T1000 (cell line): ENCODE measurements at regions not wholly inside any gene's neighbourhood (a gene's known extent, or its start where the extent isn't known, plus 50 kb on each side); places are given as distances from the start of the nearest gene placed in this dataset.
A peak's percentile ranks its signal among the peaks of the same experiment; 100 is the strongest.

ENCODE experiments used
- DNase-seq: peaks from one replicate; lab custom pipeline; 2025; ENCODE audit warnings: mixed read lengths; lab: John Stamatoyannopoulos, UW

DNA sequence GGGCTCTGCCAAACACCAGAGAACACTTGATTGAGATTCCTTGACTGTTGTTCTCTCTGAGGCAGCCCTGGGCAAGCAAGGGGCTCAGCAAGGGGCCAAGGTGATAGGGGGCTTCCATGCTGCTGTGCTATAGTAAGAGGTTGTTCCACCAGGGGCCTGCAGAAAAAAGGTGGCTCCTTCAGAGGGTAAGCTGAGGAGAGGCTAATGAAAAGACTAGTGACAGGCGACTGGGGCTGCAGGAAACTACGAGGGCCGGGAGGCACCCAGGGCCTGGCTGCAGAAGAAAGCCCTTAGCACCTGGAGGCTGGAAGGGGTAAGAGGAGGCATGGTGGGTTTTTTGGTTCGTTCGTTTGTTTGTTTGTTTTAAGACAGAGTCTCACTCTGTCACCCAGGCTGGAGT is 88.0 kb upstream of the CTNNA1 start:
- DNase-seq: no peak

DNA sequence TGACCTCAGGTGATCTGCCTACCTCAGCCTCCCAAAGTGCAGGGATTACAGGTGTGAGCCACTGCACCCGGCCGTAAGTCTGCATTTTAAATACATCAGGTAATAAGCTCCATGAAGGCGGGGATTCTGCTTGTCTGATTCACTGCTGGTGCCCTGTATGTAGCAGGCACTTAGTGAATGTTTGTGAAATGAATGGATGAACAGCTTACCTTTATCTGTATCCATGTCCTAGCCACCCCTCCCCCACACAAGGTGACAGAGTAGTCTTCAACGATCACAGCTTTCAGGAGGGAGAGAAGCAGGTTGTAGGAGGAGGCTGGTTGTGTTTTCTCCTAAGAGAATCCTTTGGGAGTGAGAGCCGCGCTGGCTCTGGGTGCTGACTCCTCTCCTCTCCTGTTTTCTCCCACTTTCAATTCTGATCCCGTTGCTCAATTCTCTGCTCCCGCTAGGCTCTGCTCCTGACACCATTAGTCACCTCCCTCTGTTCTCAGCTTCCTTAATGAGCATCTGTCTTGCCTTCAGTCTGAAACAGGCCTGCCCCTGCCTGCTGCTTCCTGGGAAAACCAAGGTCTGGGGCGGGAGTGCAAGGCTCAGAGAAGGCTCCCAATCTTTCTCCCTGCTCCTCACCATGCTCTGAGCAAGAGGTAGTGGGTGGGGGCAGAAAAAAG is 88.8 kb upstream of the CTNNA1 start:
- no peak for DNase-seq

- DNase-seq: no peak
These were observed 88.4 kb upstream of the HSPA9 start for GRCh38 chr5:138663561-138663960.

DNA sequence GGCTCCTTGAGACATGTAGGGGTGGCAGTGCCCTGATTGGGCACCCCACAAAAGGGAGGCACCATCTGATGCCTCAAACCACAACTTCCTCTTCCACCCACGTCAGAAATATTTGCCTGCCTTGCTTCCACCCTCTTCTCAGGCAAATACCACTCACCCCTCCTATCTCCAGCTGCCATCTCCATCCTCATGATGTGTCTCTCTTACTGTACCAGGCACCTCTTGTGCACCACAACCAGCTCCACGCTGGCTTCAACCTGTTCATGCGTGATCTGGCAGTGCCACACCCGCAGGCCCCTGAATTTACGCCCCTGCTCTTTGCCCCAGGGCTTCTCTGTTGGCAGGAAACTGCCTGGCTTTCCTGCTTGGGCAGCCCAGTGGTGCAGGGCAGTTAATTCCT is 87.8 kb upstream of the HSPA9 start:
- no peak for DNase-seq

- no peak for DNase-seq
These were observed 87.4 kb upstream of the HSPA9 start for GRCh38 chr5:138662599-138662998.

DNA sequence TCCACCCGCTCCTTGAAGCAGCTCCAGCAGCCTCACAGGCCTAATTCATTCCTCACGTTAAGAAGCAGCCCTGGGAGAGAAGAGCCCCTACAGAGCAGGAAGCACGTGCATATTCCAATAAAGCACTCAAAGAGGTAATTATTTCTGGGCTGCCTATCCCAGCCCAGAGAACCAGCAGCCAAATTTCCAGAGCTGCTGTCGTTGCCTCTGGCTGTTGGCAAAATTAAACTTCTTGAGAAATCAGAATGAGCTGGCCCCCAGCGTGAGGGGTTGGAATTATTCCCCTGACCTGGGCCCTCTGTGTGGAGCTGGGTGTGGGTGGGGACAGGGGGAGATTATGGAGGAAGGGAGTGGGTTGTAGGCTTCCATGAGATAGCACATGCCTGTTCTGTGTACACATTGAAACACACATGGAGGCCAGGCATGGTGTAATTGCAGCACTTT is 86.8 kb upstream of the HSPA9 start:
- no peak for DNase-seq

GRCh38 chr5:138661291-138661960 is 86.2 kb upstream of the HSPA9 start:
- no peak for DNase-seq

DNA sequence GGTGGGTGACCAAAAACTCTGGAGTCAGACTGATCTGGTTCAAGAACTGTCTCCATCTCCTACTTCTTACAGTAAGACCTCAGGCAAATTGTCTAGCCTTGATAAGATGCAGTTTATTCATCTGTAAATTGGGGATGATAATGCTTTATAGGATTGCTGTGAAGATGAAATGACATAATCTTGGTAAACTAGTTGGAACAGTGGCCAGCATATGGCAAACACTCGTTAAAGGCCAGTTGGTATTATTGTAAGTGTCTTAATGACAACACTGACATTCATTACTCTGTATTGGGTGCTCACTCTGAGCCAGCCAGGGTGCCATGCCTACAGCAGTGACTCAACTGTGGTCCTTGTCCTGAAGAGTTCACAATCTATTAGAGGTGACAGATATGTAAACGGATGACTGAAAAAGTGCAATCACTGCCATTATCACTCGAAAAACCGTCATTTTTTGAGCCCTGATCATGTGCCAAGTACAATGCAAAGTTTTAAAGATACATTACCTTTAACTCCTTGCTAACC is 84.9 kb upstream of the HSPA9 start:
- no peak for DNase-seq

DNA sequence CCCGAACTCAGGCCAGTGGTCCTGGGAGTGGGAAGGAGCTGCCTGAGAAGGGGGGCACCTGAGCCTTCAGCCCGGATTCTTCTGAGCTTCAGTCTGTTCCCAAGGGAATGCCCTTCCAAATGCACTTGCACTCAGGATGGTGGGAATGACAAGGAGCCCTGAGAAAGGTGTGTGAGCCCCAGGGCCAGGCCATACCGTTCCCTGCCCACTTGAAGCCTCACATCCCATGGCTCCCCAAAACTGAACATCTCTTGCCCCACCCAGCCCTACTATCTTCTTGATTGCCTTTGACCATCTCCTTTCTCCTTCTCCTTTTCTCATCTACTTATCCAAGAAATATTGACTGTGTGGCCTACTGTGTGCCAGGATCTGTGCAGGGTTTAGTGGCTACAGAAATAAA is 84.4 kb upstream of the HSPA9 start:
- no peak for DNase-seq

DNA sequence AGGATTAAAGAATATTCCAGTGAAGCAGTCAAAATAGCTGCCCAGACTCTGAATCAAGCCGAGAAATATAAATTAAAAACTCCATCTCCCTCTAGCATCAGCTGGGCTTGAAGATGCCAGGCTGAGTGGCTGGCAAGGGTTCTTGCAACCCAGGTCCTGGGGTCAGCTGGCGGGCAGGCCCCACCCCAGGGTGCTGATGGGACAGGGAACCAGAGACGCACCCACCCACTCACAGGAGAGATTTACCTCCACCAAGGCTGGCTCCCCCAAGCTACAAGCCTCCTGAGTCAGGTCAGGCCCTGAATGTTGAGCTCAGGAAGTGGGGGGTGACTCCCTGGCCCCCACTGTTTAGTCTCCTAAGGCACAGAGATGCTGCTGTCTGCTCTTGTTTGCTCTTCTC is 83.9 kb upstream of the HSPA9 start:
- no peak for DNase-seq

GRCh38 chr5:138658676-138659075 is 83.5 kb upstream of the HSPA9 start:
- no peak for DNase-seq

DNA sequence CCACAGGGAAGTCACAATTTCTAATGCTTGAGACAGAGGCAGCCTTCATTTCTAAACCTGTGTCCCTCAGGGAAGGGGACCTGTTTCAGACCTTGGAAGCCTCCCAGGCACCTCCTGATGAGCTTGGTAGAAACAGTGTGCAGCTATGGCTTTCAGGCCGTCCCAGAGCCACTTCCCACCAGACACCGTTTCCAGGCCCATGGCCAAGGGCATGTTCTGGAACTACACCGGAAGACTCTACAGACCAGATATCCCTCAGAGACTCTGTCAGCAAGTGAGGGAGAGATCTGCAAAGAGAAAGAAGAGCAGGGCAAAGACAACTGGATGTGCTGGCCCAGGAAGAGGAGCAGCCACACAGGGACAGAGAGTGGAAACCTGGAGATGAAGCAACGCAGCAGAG is 82.2 kb upstream of the HSPA9 start:
- no peak for DNase-seq

DNA sequence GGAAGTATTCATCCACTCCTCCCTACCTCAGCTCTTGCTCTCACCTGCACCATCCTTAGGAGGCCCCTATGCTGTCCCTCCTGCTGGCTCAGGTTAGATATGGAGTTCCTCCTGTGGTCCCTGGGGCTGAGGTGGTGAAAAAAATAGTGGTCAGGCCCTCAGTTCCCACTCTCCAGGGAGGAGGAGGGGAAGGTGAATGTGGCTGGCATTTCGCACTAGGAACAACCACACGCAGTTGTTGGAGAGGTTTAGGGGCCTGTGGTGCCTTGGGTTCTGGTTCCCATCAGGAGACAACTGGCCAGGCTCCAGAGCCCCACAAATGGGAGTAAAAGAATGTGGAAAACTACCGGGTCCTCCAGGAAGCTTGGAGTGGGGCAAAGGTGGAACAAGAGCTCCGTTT is 81.7 kb upstream of the HSPA9 start:
- no peak for DNase-seq

GRCh38 chr5:138655530-138656190 is 80.5 kb upstream of the HSPA9 start:
- DNase-seq: no peak

- DNase-seq: peak; percentile 34
These were observed 79.2 kb upstream of the HSPA9 start for GRCh38 chr5:138654281-138654867.

- DNase-seq: no peak
These were observed 78.3 kb upstream of the HSPA9 start for GRCh38 chr5:138653502-138653901.

DNA sequence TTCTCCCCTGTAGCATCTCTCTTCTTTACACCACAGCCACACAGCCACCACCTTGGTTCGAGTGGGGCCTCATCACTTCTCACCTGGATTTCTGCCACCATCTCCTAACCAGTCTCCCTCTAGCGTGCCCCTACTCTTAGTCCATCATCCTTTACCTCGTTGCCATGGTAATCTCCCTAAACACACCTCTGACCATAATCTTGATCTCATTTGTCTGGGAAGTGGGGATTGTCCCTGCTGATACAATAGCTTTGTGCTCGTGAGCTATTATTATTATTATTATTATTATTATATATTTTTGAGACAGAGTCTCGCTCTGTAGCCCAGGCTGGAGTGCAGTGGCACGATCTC is 76.5 kb upstream of the HSPA9 start:
- DNase-seq: no peak

- DNase-seq: no peak
These were observed 76.0 kb upstream of the HSPA9 start for GRCh38 chr5:138651058-138651766.

DNA sequence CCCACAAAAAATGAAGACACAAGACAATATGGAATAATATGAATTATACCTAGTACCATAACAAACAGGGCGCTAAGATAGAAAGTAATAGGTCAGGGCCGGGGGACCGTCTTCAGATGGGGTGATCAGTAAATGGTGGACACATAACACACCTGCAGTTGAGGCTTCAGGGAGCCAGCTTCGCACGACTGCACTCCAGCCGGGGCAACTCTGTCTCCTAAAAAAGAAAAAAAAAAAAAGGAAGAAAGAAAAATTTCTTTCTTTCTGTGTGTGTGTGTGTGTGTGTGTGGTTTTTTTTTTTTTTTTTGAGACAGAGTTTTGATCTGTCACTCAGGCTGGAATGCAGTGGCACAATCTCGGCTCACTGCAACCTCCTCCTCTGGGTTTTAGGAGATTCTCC is 75.0 kb upstream of the HSPA9 start:
- DNase-seq: no peak

DNA sequence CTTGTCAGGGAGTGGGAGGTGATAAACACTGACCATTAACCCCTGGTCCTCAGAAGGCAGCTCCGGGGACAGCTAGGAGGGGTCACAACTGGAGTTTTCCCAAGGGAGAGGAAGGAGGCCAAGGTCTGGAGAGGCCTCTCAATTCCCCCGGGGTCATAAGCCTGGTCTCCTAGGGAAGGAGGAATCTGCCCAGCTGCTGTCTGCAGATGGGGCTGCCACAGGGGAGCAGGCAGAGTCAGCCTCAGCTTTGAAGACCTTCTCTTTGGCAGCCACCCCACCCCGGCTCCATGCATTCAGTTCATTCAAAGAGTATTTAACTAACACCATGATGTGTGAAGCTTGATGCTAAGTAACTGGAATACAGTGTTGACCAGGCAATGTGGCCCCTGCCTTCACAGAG is 74.6 kb upstream of the HSPA9 start:
- DNase-seq: no peak

GRCh38 chr5:138649316-138649720 is 74.1 kb upstream of the HSPA9 start:
- no peak for DNase-seq

GRCh38 chr5:138648841-138649240 is 73.6 kb upstream of the HSPA9 start:
- DNase-seq: no peak
